ENCODE measurements at regions not wholly inside any gene's neighbourhood (a gene's known extent, or its start where the extent isn't known, plus 50 kb on each side); places are given as distances from the start of the nearest gene placed in this dataset.
A peak's percentile ranks its signal among the peaks of the same experiment; 100 is the strongest.

GRCh38 chr9:86682240-86682639, 265.1 kb downstream of the GAS1 start:
- Histone ChIP-seq H2AFZ (ENCODE audit: insufficient read depth, low read depth, low read length, poor library complexity, severe bottlenecking) (peak overlapping the region; percentile 15), H3K79me2 (ENCODE audit: control insufficient read depth, insufficient read depth, low read length) (no peaks in the 10 kb centered on the region), H4K20me1 (ENCODE audit: control insufficient read depth, insufficient read depth, low read length, poor library complexity, severe bottlenecking) (no peaks in the 10 kb centered on the region), H3K4me2 (replicated peaks; ENCODE audit: low read depth, low read length, poor library complexity, severe bottlenecking) (no peak overlapping the region), H3K27me3 (replicated peaks in 1 of 4; ENCODE audit: control extremely low read depth in 1 of 4, control insufficient read depth in 3 of 4, insufficient read depth in 4 of 4, low read length in 3 of 4) (no peaks in the 10 kb centered on the region), H3K27ac (ENCODE audit: low read length in 2 of 2) (no peak overlapping the region), H3K9ac (ENCODE audit: low read length) (peak overlapping the region; percentile 39), H3K4me1 (ENCODE audit: control insufficient read depth in 2 of 2, insufficient read depth in 2 of 2, low read length in 2 of 2) (no peaks in the 10 kb centered on the region), H3K9me3 (ENCODE audit: control extremely low read depth in 1 of 3, control insufficient read depth in 2 of 3, insufficient read depth in 1 of 3, low read length in 2 of 3) (no peaks in the 10 kb centered on the region), H3K4me3 (ENCODE audit: control extremely low read depth in 1 of 5, extremely low read depth in 1 of 5, insufficient read depth in 1 of 5, low read depth in 2 of 5, low read length in 4 of 5) (peak overlapping the region in 1 of 5 experiments; percentile 26), H3K36me3 (replicated peaks in 1 of 2; ENCODE audit: control extremely low read depth in 1 of 2, control insufficient read depth in 1 of 2, extremely low read depth in 1 of 2, insufficient read depth in 2 of 2, low read length in 1 of 2) (no peaks in the 10 kb centered on the region)
- no peak overlapping the region for H3K27ac Mint-ChIP-seq
- intact Hi-C loops (cut with micrococcal nuclease), result no loop called here
- no peak for ATAC-seq (ENCODE audit: low read depth)
- ChIA-PET CTCF (no interaction called here), POLR2A (no interaction called here)
- DNase-seq, result no peak
- WGBS (ENCODE audit: insufficient coverage), result 74% methylated on average over 5 of the region's 8 CpGs
- no peaks in the 10 kb centered on the region for H3K4me1 Mint-ChIP-seq
- no peaks in the 10 kb centered on the region for H3K9me3 Mint-ChIP-seq (ENCODE audit: insufficient read depth)
- peak overlapping the region; percentile 41 for H3K4me3 Mint-ChIP-seq
- TF ChIP-seq EZH2 (IDR thresholded peaks at IDR 0.05; ENCODE audit: borderline replicate concordance, insufficient read depth, low read depth, low read length, poor library complexity, severe bottlenecking) (no peak), CTCF (IDR thresholded peaks at IDR 0.05) (no peak)
- H3K27me3 Mint-ChIP-seq, result no peaks in the 10 kb centered on the region

- Histone ChIP-seq H3K9ac (ENCODE audit: low read length) (no peak overlapping the region), H4K20me1 (ENCODE audit: control insufficient read depth, insufficient read depth, low read length, poor library complexity, severe bottlenecking) (no peaks in the 10 kb centered on the region), H3K4me2 (replicated peaks; ENCODE audit: low read depth, low read length, poor library complexity, severe bottlenecking) (no peak overlapping the region), H2AFZ (ENCODE audit: insufficient read depth, low read depth, low read length, poor library complexity, severe bottlenecking) (no peak overlapping the region), H3K79me2 (ENCODE audit: control insufficient read depth, insufficient read depth, low read length) (no peaks in the 10 kb centered on the region), H3K27me3 (replicated peaks in 1 of 4; ENCODE audit: control extremely low read depth in 1 of 4, control insufficient read depth in 3 of 4, insufficient read depth in 4 of 4, low read length in 3 of 4) (no peaks in the 10 kb centered on the region), H3K9me3 (ENCODE audit: control extremely low read depth in 1 of 3, control insufficient read depth in 2 of 3, insufficient read depth in 1 of 3, low read length in 2 of 3) (no peaks in the 10 kb centered on the region), H3K4me1 (ENCODE audit: control insufficient read depth in 2 of 2, insufficient read depth in 2 of 2, low read length in 2 of 2) (no peaks in the 10 kb centered on the region), H3K4me3 (ENCODE audit: control extremely low read depth in 1 of 5, extremely low read depth in 1 of 5, insufficient read depth in 1 of 5, low read depth in 2 of 5, low read length in 4 of 5) (no peak overlapping the region), H3K27ac (ENCODE audit: low read length in 2 of 2) (no peak overlapping the region), H3K36me3 (replicated peaks in 1 of 2; ENCODE audit: control extremely low read depth in 1 of 2, control insufficient read depth in 1 of 2, extremely low read depth in 1 of 2, insufficient read depth in 2 of 2, low read length in 1 of 2) (no peaks in the 10 kb centered on the region)
- ATAC-seq (ENCODE audit: low read depth) (no peak), DNase-seq (no peak)
- Mint-ChIP-seq H3K4me1 (no peaks in the 10 kb centered on the region), H3K27me3 (no peaks in the 10 kb centered on the region), H3K4me3 (no peak overlapping the region), H3K27ac (no peak overlapping the region), H3K9me3 (ENCODE audit: insufficient read depth) (no peaks in the 10 kb centered on the region)
- POLR2A ChIA-PET, result no interaction called here
- TF ChIP-seq EZH2 (IDR thresholded peaks at IDR 0.05; ENCODE audit: borderline replicate concordance, insufficient read depth, low read depth, low read length, poor library complexity, severe bottlenecking) (no peak), CTCF (IDR thresholded peaks at IDR 0.05) (no peak)
- WGBS (ENCODE audit: insufficient coverage), result no CpG with 5 or more reads among the region's 2 CpGs
- intact Hi-C loops (cut with micrococcal nuclease), result no loop called here
- CTCF ChIA-PET, result no interaction called here
Observed at GRCh38 chr9:86679909-86680308, 267.4 kb downstream of the GAS1 start.
